Hepatocyte (in vitro differentiated cells): ENCODE measurements at regions not wholly inside any gene's neighbourhood (a gene's known extent, or its start where the extent isn't known, plus 50 kb on each side); places are given as distances from the start of the nearest gene placed in this dataset.

Source experiments
- DNase-seq: peaks from one replicate; pipeline ENCODE4 v3.0.0-alpha.2; 2016; ENCODE audit warnings: low spot score
- H2AFZ ChIP-seq: fragments of 200-600 bp; sonication (generic); 2 replicates; pipeline ENCODE4 v1.6.0; 2016; ENCODE audit warnings: antibody characterized with exemption, mild to moderate bottlenecking
- H3K27ac ChIP-seq: fragments of 200-600 bp; sonication (generic); 2 replicates; pipeline ENCODE4 v1.5.1; 2016; ENCODE audit warnings: mild to moderate bottlenecking
- H3K27me3 ChIP-seq: fragments of 200-600 bp; sonication (generic); 2 replicates; pipeline ENCODE4 v1.6.1; 2016
- H3K36me3 ChIP-seq: fragments of 200-600 bp; sonication (generic); replicated peaks from 2 replicates; pipeline ENCODE4 v1.5.1; 2016; ENCODE audit warnings: low read depth; ENCODE audit not compliant: insufficient read depth
- H3K4me1 ChIP-seq: fragments of 200-600 bp; sonication (generic); 2 replicates; pipeline ENCODE4 v1.5.1; 2016; ENCODE audit warnings: mild to moderate bottlenecking, moderate library complexity; ENCODE audit not compliant: insufficient read depth
- H3K4me2 ChIP-seq: fragments of 200-600 bp; sonication (generic); 2 replicates; pipeline ENCODE4 v1.6.0; 2016
- H3K4me3 ChIP-seq: fragments of 200-600 bp; sonication (generic); 2 replicates; pipeline ENCODE4 v1.5.1; 2016; ENCODE audit warnings: mild to moderate bottlenecking
- H3K79me2 ChIP-seq: fragments of 200-600 bp; sonication (generic); 2 replicates; pipeline ENCODE4 v1.6.0; 2017; ENCODE audit warnings: mild to moderate bottlenecking
- H3K9me2 ChIP-seq: fragments of 200-600 bp; sonication (generic); replicated peaks from 2 replicates; pipeline ENCODE4 v1.6.0; 2017; ENCODE audit warnings: mild to moderate bottlenecking; ENCODE audit not compliant: insufficient read depth
- H3K9me3 ChIP-seq: fragments of 200-600 bp; sonication (generic); 2 replicates; pipeline ENCODE4 v1.5.1; 2016; ENCODE audit warnings: low read depth, mild to moderate bottlenecking
- H4K20me1 ChIP-seq: fragments of 200-600 bp; sonication (generic); 2 replicates; pipeline ENCODE4 v1.6.0; 2016; ENCODE audit warnings: mild to moderate bottlenecking; ENCODE audit not compliant: insufficient read depth, poor library complexity, severe bottlenecking
- EZH2 ChIP-seq: fragments of 200-600 bp; sonication (generic); IDR thresholded peaks from 2 replicates; pipeline ENCODE4 v1.6.1; 2016; ENCODE audit warnings: antibody characterized with exemption, mild to moderate bottlenecking, borderline replicate concordance
- EZH2phosphoT487 ChIP-seq: fragments of 200-600 bp; sonication (generic); IDR thresholded peaks from one replicate; pipeline ENCODE4 v1.6.1; 2018; ENCODE audit warnings: antibody characterized with exemption, mild to moderate bottlenecking, low read depth, moderate library complexity; ENCODE audit not compliant: unreplicated experiment, severe bottlenecking
- WGBS: methylation state at CpG from one replicate; pipeline ENCODE4 v1.1.6; 2016; ENCODE audit warnings: low lambda C conversion rate; ENCODE audit errors: missing lambda C conversion rate; 5-methylcytosine and 5-hydroxymethylcytosine counted together
- TF ChIP-seq, protein P1 (sequence below): fragments of 200-600 bp; sonication (generic); IDR thresholded peaks from 2 replicates; pipeline ENCODE4 v1.5.1; 2016; ENCODE audit warnings: antibody characterized with exemption, mild to moderate bottlenecking; ENCODE audit not compliant: poor library complexity

DNA sequence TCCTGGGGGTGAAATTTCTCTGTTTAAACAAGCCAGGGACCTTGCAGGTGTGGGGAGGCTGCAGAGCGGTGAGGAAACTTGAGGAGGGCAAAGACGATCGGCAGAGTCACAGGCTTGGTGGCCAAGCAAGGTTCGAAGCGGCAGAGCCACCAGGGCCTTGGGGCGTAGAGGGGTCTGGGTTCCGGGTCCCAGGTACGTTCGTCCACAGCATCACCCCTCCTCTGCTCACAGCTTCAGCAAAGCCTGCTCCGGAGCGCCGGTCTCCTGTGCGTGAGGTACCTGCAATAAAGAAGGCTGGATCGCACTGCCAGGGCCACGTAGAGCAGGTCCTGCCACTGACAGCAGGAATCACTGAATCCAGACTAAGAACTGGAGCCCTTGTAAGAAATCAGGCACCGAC, 66.8 kb upstream of the PCSK6 start:
- H3K79me2 ChIP-seq, result no peaks in the 10 kb centered on the region
- no peaks in the 10 kb centered on the region for H3K9me2 ChIP-seq
- no peaks in the 10 kb centered on the region for H3K36me3 ChIP-seq
- H2AFZ ChIP-seq, result no peak overlapping the region
- H3K9me3 ChIP-seq, result no peaks in the 10 kb centered on the region
- no peak overlapping the region for H3K4me2 ChIP-seq
- DNase-seq, result no peak
- no peaks in the 10 kb centered on the region for H4K20me1 ChIP-seq
- TF ChIP-seq EZH2, result no peak
- no peak for TF ChIP-seq EZH2phosphoT487
- TF ChIP-seq, protein P1, sequence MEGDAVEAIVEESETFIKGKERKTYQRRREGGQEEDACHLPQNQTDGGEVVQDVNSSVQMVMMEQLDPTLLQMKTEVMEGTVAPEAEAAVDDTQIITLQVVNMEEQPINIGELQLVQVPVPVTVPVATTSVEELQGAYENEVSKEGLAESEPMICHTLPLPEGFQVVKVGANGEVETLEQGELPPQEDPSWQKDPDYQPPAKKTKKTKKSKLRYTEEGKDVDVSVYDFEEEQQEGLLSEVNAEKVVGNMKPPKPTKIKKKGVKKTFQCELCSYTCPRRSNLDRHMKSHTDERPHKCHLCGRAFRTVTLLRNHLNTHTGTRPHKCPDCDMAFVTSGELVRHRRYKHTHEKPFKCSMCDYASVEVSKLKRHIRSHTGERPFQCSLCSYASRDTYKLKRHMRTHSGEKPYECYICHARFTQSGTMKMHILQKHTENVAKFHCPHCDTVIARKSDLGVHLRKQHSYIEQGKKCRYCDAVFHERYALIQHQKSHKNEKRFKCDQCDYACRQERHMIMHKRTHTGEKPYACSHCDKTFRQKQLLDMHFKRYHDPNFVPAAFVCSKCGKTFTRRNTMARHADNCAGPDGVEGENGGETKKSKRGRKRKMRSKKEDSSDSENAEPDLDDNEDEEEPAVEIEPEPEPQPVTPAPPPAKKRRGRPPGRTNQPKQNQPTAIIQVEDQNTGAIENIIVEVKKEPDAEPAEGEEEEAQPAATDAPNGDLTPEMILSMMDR, result no peak
- H3K27me3 ChIP-seq, result no peaks in the 10 kb centered on the region
- H3K4me3 ChIP-seq, result no peak overlapping the region
- 93% methylated on average over 16 of the region's 16 CpGs for WGBS
- H3K27ac ChIP-seq, result no peak overlapping the region
- no peaks in the 10 kb centered on the region for H3K4me1 ChIP-seq

GRCh38 chr15:101554115-101554915, 64.8 kb upstream of the PCSK6 start:
- Histone ChIP-seq H2AFZ (no peak overlapping the region), H3K27ac (no peak overlapping the region), H3K79me2 (no peaks in the 10 kb centered on the region), H3K27me3 (no peaks in the 10 kb centered on the region), H4K20me1 (no peaks in the 10 kb centered on the region), H3K4me2 (no peak overlapping the region), H3K4me3 (no peak overlapping the region), H3K9me3 (no peaks in the 10 kb centered on the region), H3K9me2 (no peaks in the 10 kb centered on the region), H3K4me1 (no peaks in the 10 kb centered on the region), H3K36me3 (no peaks in the 10 kb centered on the region)
- WGBS, result 85% methylated on average over 25 of the region's 25 CpGs
- DNase-seq, result no peak
- TF ChIP-seq, protein P1, result no peak
- TF ChIP-seq EZH2phosphoT487 (no peak), EZH2 (no peak)

DNA sequence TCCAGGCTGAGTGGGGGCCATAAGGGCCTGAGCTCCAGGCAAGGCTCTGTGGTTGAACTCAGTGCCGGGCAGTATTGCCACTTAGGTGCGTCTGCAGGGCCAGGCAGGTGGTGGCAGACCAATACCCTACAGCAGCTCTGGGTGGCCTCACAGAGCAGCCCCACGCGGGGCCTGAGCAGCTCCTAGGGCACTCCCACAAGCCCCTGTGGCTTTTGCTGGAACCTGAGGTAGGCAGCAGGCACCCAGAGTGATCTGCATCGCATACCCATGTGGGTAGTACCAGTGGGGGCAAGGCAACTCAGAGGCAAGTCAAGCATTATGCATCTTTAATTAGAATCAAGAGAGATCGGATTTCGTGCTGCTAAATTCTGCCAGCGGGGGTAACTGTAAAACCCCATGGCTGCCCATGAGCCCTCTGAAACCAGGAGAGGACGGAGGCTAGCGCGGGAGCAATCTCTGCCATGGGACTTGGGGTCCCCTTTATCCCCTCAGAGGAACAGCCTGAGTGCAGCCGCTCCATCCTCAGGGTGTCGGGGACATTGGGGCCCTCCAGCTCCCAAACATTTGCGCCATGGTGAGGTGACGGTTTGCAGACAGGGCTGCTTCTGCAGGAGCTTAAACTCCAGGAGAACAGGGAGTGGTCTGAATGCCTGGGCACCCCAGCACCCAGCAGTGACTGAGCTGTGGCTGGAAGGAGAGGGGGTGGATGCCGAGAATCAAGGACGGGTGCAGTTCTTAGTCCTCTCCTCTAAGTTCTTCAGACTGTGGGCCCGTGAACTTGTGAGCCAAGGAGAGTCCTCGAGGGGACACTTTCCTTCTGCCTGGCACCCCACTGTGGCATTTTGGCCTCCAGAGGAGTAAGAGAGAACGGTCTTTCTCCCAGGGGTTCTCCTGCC, 62.4 kb upstream of the PCSK6 start:
- no peaks in the 10 kb centered on the region for H3K27me3 ChIP-seq
- no peak for TF ChIP-seq EZH2phosphoT487
- TF ChIP-seq EZH2, result no peak
- TF ChIP-seq, protein P1, result no peak
- no peak overlapping the region for H3K4me2 ChIP-seq
- H4K20me1 ChIP-seq, result no peaks in the 10 kb centered on the region
- no peaks in the 10 kb centered on the region for H3K79me2 ChIP-seq
- H3K36me3 ChIP-seq, result no peaks in the 10 kb centered on the region
- WGBS, result 86% methylated on average over 20 of the region's 20 CpGs
- H2AFZ ChIP-seq, result no peak overlapping the region
- H3K27ac ChIP-seq, result no peak overlapping the region
- no peak for DNase-seq
- no peaks in the 10 kb centered on the region for H3K4me1 ChIP-seq
- no peaks in the 10 kb centered on the region for H3K9me2 ChIP-seq
- no peaks in the 10 kb centered on the region for H3K9me3 ChIP-seq
- H3K4me3 ChIP-seq, result no peak overlapping the region
